ENCODE measurements at regions not wholly inside any gene's neighbourhood (a gene's known extent, or its start where the extent isn't known, plus 50 kb on each side); places are given as distances from the start of the nearest gene placed in this dataset.

- no peak for FAIRE-seq
- H3K4me3 ChIP-seq (ENCODE audit: low read depth, low read length), result no peak overlapping the region
- TF ChIP-seq CTCF (IDR thresholded peaks at IDR 0.05; ENCODE audit: insufficient read depth, low read length, severe bottlenecking), result no peak
- H3K27me3 ChIP-seq (ENCODE audit: control insufficient read depth, insufficient read depth, low read length), result no peaks in the 10 kb centered on the region
- DNase-seq (ENCODE audit: low read depth), result no peak
- no peaks in the 10 kb centered on the region for H3K36me3 ChIP-seq (ENCODE audit: control insufficient read depth, insufficient read depth, low read length)
Measured at GRCh38 chr10:123421461-123421860, 244.7 kb upstream of the GPR26 start.

GRCh38 chr10:123422261-123422660 lies 243.9 kb upstream of the GPR26 start:
- H3K4me3 ChIP-seq (ENCODE audit: low read depth, low read length), result no peak overlapping the region
- DNase-seq (ENCODE audit: low read depth) (no peak), FAIRE-seq (no peak)
- H3K36me3 ChIP-seq (ENCODE audit: control insufficient read depth, insufficient read depth, low read length), result no peaks in the 10 kb centered on the region
- H3K27me3 ChIP-seq (ENCODE audit: control insufficient read depth, insufficient read depth, low read length), result peaks cover 2% of the 10 kb centered on the region
- no peak for TF ChIP-seq CTCF (IDR thresholded peaks at IDR 0.05; ENCODE audit: insufficient read depth, low read length, severe bottlenecking)

GRCh38 chr10:123424537-123424936 lies 241.6 kb upstream of the GPR26 start:
- FAIRE-seq (no peak), DNase-seq (ENCODE audit: low read depth) (no peak)
- Histone ChIP-seq H3K36me3 (ENCODE audit: control insufficient read depth, insufficient read depth, low read length) (no peaks in the 10 kb centered on the region), H3K4me3 (ENCODE audit: low read depth, low read length) (no peak overlapping the region), H3K27me3 (ENCODE audit: control insufficient read depth, insufficient read depth, low read length) (peaks cover 5% of the 10 kb centered on the region)
- no peak for TF ChIP-seq CTCF (IDR thresholded peaks at IDR 0.05; ENCODE audit: insufficient read depth, low read length, severe bottlenecking)

GRCh38 chr10:123425680-123426079 lies 240.5 kb upstream of the GPR26 start:
- DNase-seq (ENCODE audit: low read depth) (no peak), FAIRE-seq (no peak)
- Histone ChIP-seq H3K36me3 (ENCODE audit: control insufficient read depth, insufficient read depth, low read length) (no peaks in the 10 kb centered on the region), H3K4me3 (ENCODE audit: low read depth, low read length) (no peak overlapping the region), H3K27me3 (ENCODE audit: control insufficient read depth, insufficient read depth, low read length) (peaks cover 5% of the 10 kb centered on the region)
- no peak for TF ChIP-seq CTCF (IDR thresholded peaks at IDR 0.05; ENCODE audit: insufficient read depth, low read length, severe bottlenecking)

GRCh38 chr10:123427165-123427786 lies 238.9 kb upstream of the GPR26 start:
- no peak for DNase-seq (ENCODE audit: low read depth)

More at GRCh38 chr10:123427165-123427786, 238.9 kb upstream of the GPR26 start:
- no peaks in the 10 kb centered on the region for H3K36me3 ChIP-seq (ENCODE audit: control insufficient read depth, insufficient read depth, low read length)
- H3K27me3 ChIP-seq (ENCODE audit: control insufficient read depth, insufficient read depth, low read length), result peaks cover 5% of the 10 kb centered on the region
- no peak for TF ChIP-seq CTCF (IDR thresholded peaks at IDR 0.05; ENCODE audit: insufficient read depth, low read length, severe bottlenecking)
- FAIRE-seq, result peak; percentile 32
- H3K4me3 ChIP-seq (ENCODE audit: low read depth, low read length), result no peak overlapping the region
